ENCODE measurements at regions not wholly inside any gene's neighbourhood (a gene's known extent, or its start where the extent isn't known, plus 50 kb on each side); places are given as distances from the start of the nearest gene placed in this dataset.

- DNase-seq, result no peak
Observed at GRCh38 chr5:103340717-103341388, 82.3 kb downstream of the MACIR start.

- no peak for DNase-seq
Observed at GRCh38 chr5:103340132-103340531, 81.6 kb downstream of the MACIR start.

- DNase-seq, result no peak
Observed at GRCh38 chr5:103336941-103337340, 78.4 kb downstream of the MACIR start.

- no peak for DNase-seq
Observed at GRCh38 chr5:103333376-103333775, 74.8 kb downstream of the MACIR start.

- no peak for DNase-seq
Observed at GRCh38 chr5:103330875-103331274, 72.3 kb downstream of the MACIR start.
